Fibroblast of mammary gland (primary cell): ENCODE measurements at regions not wholly inside any gene's neighbourhood (a gene's known extent, or its start where the extent isn't known, plus 50 kb on each side); places are given as distances from the start of the nearest gene placed in this dataset.

Experiments
- DNase-seq: peaks from one replicate; pipeline ENCODE4 v3.0.0-alpha.2; 2010; ENCODE audit warnings: low read depth
- H3K4me3 ChIP-seq: 2 replicates; pipeline ENCODE4 v1.5.1; 2011; ENCODE audit warnings: low read depth, mild to moderate bottlenecking, low read length, moderate library complexity; ENCODE audit not compliant: control insufficient read depth
- CTCF ChIP-seq: conservative IDR thresholded peaks from 2 replicates; pipeline ENCODE4 v1.5.1; 2011; ENCODE audit warnings: low read depth, low read length, inconsistent platforms; ENCODE audit not compliant: control insufficient read depth, insufficient read depth

DNA sequence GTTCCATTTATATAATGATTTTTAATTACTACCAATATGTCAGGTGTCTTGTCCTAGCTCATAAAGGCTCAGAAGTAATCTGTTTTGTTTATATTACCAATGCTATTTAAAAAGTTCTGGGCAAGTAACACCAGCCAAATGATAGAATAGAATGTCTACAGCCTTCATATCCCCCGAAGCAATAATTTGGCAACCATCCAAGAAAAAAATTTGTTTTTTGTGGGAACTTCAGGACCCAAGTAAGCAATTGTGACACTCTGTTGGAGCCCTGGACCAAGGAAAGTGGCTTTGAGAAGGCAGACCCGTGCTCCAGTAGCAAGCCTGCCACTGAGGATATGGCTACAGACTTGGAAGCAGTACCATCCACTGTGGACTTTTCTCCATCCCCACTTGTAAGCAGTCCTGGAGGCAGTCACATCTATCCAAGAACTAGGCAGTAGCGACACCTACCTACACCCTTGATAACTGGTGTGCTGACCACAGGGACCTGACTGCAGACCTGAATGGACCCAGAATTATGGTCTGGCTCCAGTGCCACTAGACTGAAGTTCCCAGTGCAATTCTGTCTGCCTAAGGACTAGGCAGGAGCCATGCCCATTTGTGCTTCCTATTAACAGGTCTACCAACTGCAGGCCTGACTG, 870.7 kb upstream of the ADGRL2 start:
- no peak for TF ChIP-seq CTCF
- DNase-seq: no peak
- no peak overlapping the region for H3K4me3 ChIP-seq

DNA sequence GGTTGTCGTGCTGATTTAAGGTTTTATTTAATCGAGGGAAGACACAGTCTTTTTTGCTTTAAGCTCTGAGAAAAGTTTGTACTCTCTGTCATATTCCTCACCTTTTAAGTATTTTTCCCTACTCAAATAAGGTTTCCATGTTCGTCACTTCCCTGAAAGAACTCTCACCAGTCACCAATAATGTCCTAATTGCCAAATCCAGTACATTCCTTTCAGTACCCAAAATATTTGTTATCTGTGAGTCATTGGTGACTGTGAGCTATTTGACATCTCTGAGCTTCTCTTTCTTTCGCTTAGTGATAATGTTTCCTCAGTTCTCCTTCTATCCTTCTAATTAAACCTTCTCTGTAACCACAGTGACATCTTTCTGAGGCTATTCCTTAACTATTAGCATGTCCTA, 874.2 kb upstream of the ADGRL2 start:
- peak; percentile 21 for DNase-seq
- no peak for TF ChIP-seq CTCF

DNA sequence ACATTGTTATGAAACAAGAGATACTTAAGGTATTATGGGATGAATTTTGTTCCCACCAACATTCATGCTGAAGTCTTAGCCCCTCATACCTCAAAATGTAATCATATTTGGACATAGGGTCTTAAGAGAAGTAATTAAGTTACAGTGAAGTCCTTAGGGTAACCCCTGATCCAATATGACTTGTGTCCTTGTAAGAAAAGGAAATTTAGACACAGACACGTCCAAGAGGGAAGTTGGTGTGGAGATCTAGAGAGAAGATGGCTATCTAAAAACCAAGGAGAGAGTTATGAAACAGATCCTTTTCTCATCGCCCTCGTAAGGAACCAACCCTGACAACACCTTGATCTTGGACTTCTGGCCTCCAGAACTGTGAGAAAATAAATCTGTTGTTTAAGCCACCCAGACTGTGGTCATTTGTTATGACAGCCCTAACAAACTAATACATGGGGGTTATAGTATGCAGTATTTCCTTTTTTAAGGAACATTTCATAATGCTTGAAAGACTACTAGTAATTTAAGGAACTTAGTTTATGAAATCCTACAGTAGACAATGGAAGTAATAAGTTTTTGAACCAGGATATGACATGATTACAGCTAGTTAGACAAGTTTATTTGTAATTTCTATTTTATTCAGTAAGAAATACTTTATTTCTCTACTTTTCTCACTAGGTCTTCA, 875.5 kb upstream of the ADGRL2 start:
- H3K4me3 ChIP-seq: no peak overlapping the region
- TF ChIP-seq CTCF: no peak
- no peak for DNase-seq

More for the DNA sequence above, 874.2 kb upstream of the ADGRL2 start:
- no peak overlapping the region for H3K4me3 ChIP-seq

- TF ChIP-seq CTCF: no peak
- no peak overlapping the region for H3K4me3 ChIP-seq
- no peak for DNase-seq
These were observed 876.4 kb upstream of the ADGRL2 start for GRCh38 chr1:80924290-80924689.

GRCh38 chr1:80922906-80923305, 877.8 kb upstream of the ADGRL2 start:
- no peak for DNase-seq
- no peak overlapping the region for H3K4me3 ChIP-seq
- no peak for TF ChIP-seq CTCF

GRCh38 chr1:80919426-80919825, 881.3 kb upstream of the ADGRL2 start:
- TF ChIP-seq CTCF: no peak
- DNase-seq: no peak
- H3K4me3 ChIP-seq: no peak overlapping the region

DNA sequence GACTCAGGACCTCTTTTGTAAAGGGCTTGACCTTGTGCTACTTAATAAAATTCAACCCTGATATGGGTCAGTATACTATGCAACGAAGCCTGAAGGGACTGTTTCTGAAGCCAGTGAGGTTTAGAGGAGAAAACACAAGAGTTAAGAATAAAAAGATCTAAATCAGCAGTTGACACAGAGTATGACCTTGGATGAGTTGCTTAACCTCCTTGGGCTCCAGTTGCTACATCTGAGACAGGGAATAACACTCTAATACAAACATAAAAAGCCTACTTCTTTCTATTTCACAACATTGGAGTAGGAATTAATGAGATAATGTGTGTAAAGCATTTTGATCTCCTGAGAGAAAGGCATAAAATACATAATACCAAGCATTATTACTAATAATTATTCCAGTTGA, 882.4 kb upstream of the ADGRL2 start:
- TF ChIP-seq CTCF: no peak
- DNase-seq: peak; percentile 5
- H3K4me3 ChIP-seq: no peak overlapping the region
